Adipocyte (in vitro differentiated cells): ENCODE measurements at regions not wholly inside any gene's neighbourhood (a gene's known extent, or its start where the extent isn't known, plus 50 kb on each side); places are given as distances from the start of the nearest gene placed in this dataset.
A peak's percentile ranks its signal among the peaks of the same experiment; 100 is the strongest.

Experiments
- DNase-seq: peaks from one replicate; pipeline ENCODE4 v3.0.0-alpha.2; 2015; ENCODE audit warnings: low read depth
- H3K27me3 ChIP-seq: replicated peaks from 2 replicates; pipeline ENCODE4 v1.7.0; 2013; ENCODE audit warnings: mild to moderate bottlenecking, low read length, moderate library complexity; ENCODE audit not compliant: control insufficient read depth, insufficient read depth
- H3K36me3 ChIP-seq: 2 replicates; pipeline ENCODE4 v1.7.0; 2013; ENCODE audit warnings: low read length, mild to moderate bottlenecking, moderate library complexity; ENCODE audit not compliant: control insufficient read depth, insufficient read depth, severe bottlenecking
- H3K4me1 ChIP-seq: 2 replicates; pipeline ENCODE4 v1.7.0; 2013; ENCODE audit warnings: mild to moderate bottlenecking, low read length, moderate library complexity; ENCODE audit not compliant: control insufficient read depth, insufficient read depth
- H3K4me3 ChIP-seq: 2 replicates; pipeline ENCODE4 v1.7.0; 2013; ENCODE audit warnings: mild to moderate bottlenecking, low read length, moderate library complexity
- H3K9ac ChIP-seq: 2 replicates; pipeline ENCODE4 v1.7.0; 2013; ENCODE audit warnings: mild to moderate bottlenecking, low read length, moderate library complexity
- H3K9me3 ChIP-seq: 2 replicates; pipeline ENCODE4 v1.7.0; 2013; ENCODE audit warnings: mild to moderate bottlenecking, low read length, moderate library complexity; ENCODE audit not compliant: control insufficient read depth

DNA sequence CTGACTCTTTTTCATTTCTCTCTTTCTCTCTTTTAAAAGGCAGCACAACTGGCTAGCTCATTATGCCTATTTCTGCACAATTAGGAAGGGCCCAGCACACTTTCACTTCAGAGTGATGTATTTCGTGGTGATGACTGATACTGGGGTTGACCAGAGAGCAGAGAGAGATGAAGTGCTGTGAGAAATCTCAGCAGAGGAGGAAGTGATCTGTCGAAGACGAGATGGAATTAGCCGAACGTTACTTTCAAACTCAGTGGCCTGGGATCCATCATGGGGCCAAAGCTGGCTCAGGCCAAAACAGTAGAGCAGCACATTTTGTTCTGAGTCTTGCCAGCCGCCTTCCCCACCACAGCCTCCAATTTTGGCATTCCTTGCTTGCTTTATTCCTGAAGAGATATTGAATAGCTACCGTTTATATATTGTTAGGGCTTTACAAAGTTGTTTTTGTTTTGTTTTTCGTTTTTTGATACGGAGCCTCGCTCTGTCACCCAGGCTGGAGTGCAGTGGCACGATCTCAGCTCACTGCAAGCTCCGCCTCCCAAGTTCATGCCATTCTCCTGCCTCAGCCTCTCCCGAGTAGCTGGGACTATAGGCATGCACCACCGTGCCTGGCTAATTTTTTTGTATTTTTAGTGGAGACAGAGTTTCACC, 213.2 kb upstream of the ECI2 start:
- H3K27me3 ChIP-seq, result no peaks in the 10 kb centered on the region
- no peak overlapping the region for H3K4me3 ChIP-seq
- no peaks in the 10 kb centered on the region for H3K9me3 ChIP-seq
- no peak for DNase-seq
- no peak overlapping the region for H3K9ac ChIP-seq
- H3K4me1 ChIP-seq, result peaks cover 20% of the 10 kb centered on the region
- H3K36me3 ChIP-seq, result no peaks in the 10 kb centered on the region

DNA sequence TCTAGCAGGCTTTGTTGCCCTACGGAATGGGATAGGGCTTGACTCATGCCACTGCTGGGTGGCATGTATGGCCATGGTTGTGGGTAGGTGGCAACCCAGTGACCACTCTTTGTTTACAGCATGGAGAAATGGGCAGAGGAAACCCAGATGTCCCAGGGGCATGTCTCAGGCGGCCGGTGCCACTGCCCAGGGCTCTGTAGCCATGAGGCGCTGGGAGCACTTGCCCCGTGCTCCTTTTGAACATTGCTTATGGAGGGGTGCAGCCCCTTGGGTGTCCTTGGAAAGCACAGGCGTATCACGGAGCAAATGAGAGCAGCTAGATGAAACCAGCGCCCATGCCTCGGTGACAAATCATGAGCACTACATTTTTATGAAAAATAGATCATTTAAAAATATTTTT, 212.5 kb upstream of the ECI2 start:
- H3K9ac ChIP-seq, result no peak overlapping the region
- DNase-seq, result no peak
- no peaks in the 10 kb centered on the region for H3K27me3 ChIP-seq
- no peaks in the 10 kb centered on the region for H3K9me3 ChIP-seq
- H3K36me3 ChIP-seq, result no peaks in the 10 kb centered on the region
- H3K4me3 ChIP-seq, result no peak overlapping the region
- H3K4me1 ChIP-seq, result peaks cover 20% of the 10 kb centered on the region

DNA sequence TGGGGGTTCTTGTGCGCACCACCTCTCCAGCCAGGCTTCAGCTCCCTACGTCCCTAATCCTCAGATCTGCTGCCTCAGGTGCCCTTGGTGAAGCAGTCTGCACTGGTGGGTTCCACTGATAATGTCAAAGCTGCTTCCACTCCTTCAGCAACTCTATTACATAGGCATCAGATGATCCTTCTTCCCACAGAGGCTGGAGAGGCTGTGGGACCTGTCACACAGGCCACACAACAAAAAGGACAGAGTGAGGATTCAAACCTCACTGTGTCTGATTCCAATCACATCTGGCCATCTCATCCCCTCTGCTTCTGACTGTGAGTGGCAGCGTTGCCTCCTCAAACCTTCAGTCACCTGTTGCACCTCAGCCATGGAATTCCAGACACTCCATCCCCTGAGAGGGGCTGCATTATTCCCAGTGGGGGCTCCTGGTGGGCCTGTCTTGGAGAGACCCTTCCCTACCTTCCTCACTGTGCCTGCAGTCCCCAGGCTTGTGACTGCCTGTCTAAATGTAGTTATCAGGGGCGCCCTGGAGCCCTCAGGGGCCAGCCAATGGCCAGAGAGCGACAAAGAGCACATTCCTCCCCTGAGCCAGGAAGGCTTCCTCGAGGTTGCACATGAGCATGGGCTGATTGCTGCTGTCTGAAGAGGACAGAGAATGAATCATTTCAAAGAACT, 211.4 kb upstream of the ECI2 start:
- Histone ChIP-seq H3K4me1 (peaks cover 12% of the 10 kb centered on the region), H3K9ac (no peak overlapping the region), H3K4me3 (no peak overlapping the region), H3K36me3 (no peaks in the 10 kb centered on the region), H3K9me3 (no peaks in the 10 kb centered on the region), H3K27me3 (no peaks in the 10 kb centered on the region)
- DNase-seq, result peak; percentile 43

DNA sequence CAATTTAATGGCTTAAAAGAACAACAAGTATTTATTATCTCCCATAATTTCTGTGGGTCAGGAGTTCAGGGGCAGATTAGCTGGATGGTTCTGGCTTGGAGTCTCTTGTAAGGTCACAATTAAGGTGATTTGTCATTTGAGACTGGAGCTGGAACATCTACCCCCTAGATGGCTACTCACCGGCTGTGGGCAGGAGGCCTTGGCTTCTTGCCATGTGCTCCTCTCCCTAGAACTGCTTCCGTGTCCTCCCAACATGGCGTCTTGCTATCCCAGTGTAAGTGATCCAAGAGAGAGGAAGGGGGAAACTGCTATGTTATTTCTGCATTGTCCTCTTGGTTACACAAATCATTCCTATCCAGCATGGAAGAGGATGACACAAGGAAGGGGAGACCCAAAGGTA, 210.2 kb upstream of the ECI2 start:
- H3K4me3 ChIP-seq, result no peak overlapping the region
- H3K36me3 ChIP-seq, result no peaks in the 10 kb centered on the region
- no peaks in the 10 kb centered on the region for H3K27me3 ChIP-seq
- no peak for DNase-seq
- H3K4me1 ChIP-seq, result peaks cover 4% of the 10 kb centered on the region
- H3K9me3 ChIP-seq, result no peaks in the 10 kb centered on the region
- no peak overlapping the region for H3K9ac ChIP-seq

DNA sequence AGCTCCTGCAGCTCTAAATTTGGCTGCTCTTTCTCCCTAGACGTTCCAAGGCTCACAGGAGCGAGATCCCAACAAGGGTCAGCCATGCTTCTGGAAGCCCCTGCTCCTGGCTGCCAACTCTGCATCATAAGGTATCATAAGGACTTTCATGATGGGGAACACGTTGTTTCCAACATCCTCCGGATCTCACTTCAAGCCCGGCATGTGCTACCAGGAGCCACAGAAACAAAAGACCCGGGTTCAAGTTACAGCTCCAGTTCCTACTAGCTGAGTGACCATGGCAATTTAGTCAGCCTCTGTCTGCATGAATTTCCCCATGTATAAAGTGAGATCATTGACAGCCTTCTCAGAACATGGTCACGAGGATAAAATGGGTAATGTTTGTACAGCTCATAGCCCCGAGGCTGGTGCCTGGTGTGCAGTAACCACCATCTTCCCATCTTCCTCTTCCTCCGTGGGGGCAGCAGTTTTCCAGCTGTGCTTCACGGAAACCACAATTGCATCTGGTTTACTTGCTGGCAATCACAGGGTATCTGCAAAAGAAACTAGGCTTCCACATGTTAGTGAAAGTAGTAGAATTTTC, 209.0 kb upstream of the ECI2 start:
- Histone ChIP-seq H3K9me3 (no peaks in the 10 kb centered on the region), H3K4me1 (peaks cover 4% of the 10 kb centered on the region), H3K4me3 (no peak overlapping the region), H3K27me3 (no peaks in the 10 kb centered on the region), H3K9ac (no peak overlapping the region), H3K36me3 (no peaks in the 10 kb centered on the region)
- DNase-seq, result no peak

DNA sequence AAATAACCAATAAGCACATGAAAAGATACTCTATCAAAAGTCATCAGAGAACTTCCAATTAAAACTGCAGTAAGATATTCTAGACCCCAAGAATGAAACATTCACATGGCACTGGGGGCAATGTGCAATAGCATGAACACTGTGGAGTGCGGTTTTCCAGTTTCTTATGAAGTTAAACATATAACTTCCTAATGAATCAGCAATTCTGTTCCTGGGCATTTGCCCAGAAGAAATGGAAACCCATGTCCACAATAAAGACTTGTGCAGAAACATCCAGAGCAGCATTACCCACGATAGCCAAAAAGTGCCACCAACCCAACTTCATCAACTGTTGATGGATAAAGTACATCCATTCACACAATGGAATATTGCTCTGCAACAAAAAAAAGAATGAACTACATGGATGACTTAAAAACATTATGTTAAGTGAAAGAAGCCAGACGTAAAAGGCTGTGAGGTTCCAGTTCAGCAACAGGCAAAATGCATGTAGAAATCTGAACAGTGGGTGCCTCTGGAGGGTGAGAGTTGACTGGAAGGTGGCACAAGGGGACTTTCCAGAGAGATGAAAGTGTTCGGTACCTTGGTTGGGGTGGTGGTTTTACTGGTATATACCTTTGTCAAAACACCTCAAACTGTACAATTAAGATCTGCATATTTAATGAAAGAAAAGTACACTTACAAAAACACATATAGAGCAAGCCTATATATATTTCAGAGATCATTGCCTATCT, 207.2 kb upstream of the ECI2 start:
- H3K9me3 ChIP-seq, result peaks cover 3% of the 10 kb centered on the region
- H3K36me3 ChIP-seq, result no peaks in the 10 kb centered on the region
- peaks cover 4% of the 10 kb centered on the region for H3K4me1 ChIP-seq
- no peak overlapping the region for H3K4me3 ChIP-seq
- H3K27me3 ChIP-seq, result no peaks in the 10 kb centered on the region
- no peak for DNase-seq
- H3K9ac ChIP-seq, result no peak overlapping the region

DNA sequence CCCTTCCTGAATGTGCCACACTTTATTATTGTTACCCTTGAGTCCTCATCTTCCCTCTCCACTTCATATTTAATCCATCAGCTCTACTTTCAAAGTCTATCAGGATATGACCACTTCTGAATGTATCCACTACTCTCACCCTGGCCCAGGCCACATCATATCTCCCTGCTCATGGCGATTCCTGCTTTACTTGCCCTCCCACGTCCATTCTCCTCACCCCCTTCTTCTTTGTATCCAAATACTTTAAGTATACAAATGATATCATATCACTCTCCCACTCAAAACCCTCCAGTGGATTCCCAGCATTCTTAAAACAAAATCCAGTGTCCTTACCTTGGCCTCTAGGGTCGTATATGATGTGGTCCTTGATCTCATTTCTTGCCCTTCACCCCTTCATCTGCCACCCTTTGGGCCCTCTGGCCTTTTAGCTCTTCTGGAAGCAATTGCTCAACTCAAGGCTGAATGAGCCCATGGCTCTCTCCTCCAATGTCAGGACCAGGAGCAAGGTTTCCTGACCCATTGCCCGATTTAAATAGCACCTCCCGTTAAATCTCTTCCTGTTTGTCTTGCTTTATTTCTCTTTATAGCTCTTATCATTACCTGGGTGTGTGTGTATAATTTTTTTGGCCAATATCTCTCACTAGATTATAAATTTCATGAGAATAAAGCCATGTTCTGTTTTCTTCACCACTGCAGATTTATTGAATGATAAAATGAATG, 205.9 kb upstream of the ECI2 start:
- Histone ChIP-seq H3K4me3 (no peak overlapping the region), H3K9me3 (peaks cover 3% of the 10 kb centered on the region), H3K4me1 (no peaks in the 10 kb centered on the region), H3K9ac (no peak overlapping the region), H3K36me3 (no peaks in the 10 kb centered on the region), H3K27me3 (no peaks in the 10 kb centered on the region)
- DNase-seq, result no peak

DNA sequence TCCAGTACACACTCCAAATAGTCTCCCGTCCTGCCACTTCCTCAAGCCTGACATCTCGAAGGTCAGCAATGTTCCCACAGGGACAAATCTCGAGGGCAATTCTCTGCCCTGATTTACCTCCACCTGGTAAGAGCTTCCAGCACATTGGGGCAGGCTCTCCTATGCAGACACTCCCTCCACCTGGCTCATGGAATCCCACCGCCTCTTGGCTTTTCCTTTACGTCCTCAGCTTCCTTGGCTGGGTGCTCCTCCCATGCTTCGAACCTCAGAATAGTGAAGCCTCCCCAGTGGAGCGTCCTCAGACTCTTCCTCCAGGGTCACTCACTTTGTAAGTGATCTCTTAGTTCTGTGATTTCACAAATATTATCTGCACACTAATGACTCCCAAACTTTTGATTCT, 205.2 kb upstream of the ECI2 start:
- Histone ChIP-seq H3K9ac (no peak overlapping the region), H3K4me1 (no peaks in the 10 kb centered on the region), H3K27me3 (no peaks in the 10 kb centered on the region), H3K4me3 (no peak overlapping the region), H3K36me3 (no peaks in the 10 kb centered on the region), H3K9me3 (peaks cover 3% of the 10 kb centered on the region)
- no peak for DNase-seq

DNA sequence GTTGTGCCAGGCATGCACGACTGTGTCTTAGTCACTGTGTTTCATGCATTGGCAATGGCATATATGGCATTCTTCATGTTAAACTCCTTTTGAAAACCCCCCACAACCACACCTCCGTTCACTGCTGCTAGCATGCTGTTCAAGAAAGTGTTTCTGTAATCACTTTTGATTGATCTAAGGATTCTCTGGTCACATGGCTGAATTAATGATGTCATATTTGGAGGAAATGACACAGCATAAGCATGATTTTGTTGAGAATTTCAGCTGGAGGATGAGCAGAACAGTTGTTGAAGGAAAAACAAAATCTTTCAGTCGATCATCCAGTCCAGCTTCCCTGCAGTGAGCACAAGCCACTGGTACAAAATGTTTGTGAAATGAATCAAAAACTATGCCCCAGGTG, 203.5 kb upstream of the ECI2 start:
- Histone ChIP-seq H3K36me3 (no peaks in the 10 kb centered on the region), H3K9ac (no peak overlapping the region), H3K4me1 (no peaks in the 10 kb centered on the region), H3K9me3 (peaks cover 3% of the 10 kb centered on the region), H3K27me3 (no peaks in the 10 kb centered on the region), H3K4me3 (no peak overlapping the region)
- DNase-seq, result no peak

DNA sequence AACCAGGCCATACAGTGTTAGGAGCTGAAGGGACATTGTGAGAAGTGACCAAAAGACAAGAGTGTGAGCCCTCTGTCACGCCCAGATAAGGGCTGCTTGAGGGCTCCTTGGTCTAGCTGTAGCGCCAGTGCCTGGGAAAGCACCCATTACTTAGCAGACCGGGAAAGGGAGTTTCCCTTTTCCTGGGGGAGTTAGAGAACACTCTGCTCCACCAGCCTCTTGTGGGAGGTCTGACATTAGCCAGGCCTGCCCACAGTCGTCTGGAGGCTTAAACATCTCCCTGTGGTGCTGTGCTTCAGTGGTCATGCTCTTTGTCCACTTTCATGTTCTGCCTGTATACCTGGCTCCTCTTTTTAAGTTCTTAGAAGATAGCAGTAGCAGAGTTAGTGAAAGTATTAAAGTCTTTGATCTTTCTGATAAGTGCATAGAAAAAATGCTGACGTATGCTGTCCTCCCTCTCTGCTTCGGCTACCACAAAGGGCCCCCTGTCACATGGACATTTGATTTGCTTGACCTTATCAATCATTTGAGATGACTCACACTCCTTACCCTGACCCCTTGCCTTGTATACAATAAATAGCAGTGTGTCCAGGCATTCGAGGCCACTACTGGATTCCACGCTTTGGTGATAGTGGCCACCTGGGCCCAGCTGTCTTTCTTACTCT, 201.5 kb upstream of the ECI2 start:
- no peaks in the 10 kb centered on the region for H3K36me3 ChIP-seq
- H3K9me3 ChIP-seq, result peaks cover 3% of the 10 kb centered on the region
- H3K9ac ChIP-seq, result no peak overlapping the region
- no peak for DNase-seq
- H3K4me1 ChIP-seq, result no peaks in the 10 kb centered on the region
- H3K4me3 ChIP-seq, result no peak overlapping the region
- no peaks in the 10 kb centered on the region for H3K27me3 ChIP-seq
